SU-DHL-6 (cell line): ENCODE measurements at regions not wholly inside any gene's neighbourhood (a gene's known extent, or its start where the extent isn't known, plus 50 kb on each side); places are given as distances from the start of the nearest gene placed in this dataset.
"Not testable (repeated sequence)": the region's sequence is repeated elsewhere in the genome, so short reads cannot be mapped to it uniquely, and the experiment has no call there.

ENCODE experiments used
- H2AFZ ChIP-seq: fragments of 200-600 bp; sonication (generic); 2 replicates; pipeline ENCODE4 v1.6.1; 2014; ENCODE audit warnings: low read depth, mild to moderate bottlenecking, moderate library complexity, mixed read lengths, antibody characterized with exemption, low read length; ENCODE audit not compliant: severe bottlenecking
- H3F3A ChIP-seq: fragments of 200-600 bp; shearing (Covaris generic); 2 replicates; pipeline ENCODE4 v1.6.0; 2016; ENCODE audit warnings: antibody characterized with exemption, mild to moderate bottlenecking; ENCODE audit not compliant: insufficient read depth
- H3K27ac ChIP-seq: fragments of 200-600 bp; sonication (generic); 2 replicates; pipeline ENCODE4 v1.5.1; 2016; ENCODE audit warnings: low read depth, mild to moderate bottlenecking, low read length, moderate library complexity, mixed read lengths
- H3K27me3 ChIP-seq: fragments of 200-600 bp; sonication (generic), shearing (Covaris generic); 2 replicates; pipeline ENCODE4 v1.6.0; 2014; ENCODE audit warnings: mild to moderate bottlenecking, low read length
- H3K36me3 ChIP-seq: fragments of 200-600 bp; sonication (generic); 2 replicates; pipeline ENCODE4 v1.6.1; 2014; ENCODE audit warnings: mild to moderate bottlenecking, low read length, mixed read lengths
- H3K4me2 ChIP-seq: fragments of 300-600, 200-600 bp; shearing (Covaris generic), sonication (generic); 2 replicates; pipeline ENCODE4 v1.6.0; 2014; ENCODE audit warnings: low read length, low read depth, mild to moderate bottlenecking; ENCODE audit not compliant: poor library complexity, severe bottlenecking
- H3K4me3 ChIP-seq: fragments of 200-600 bp; sonication (generic); 2 replicates; pipeline ENCODE4 v1.5.1; 2014; ENCODE audit warnings: antibody characterized with exemption, low read length, mild to moderate bottlenecking, mixed read lengths; ENCODE audit not compliant: insufficient read depth, poor library complexity, severe bottlenecking
- H3K79me2 ChIP-seq: fragments of 200-600 bp; sonication (generic); 2 replicates; pipeline ENCODE4 v1.6.1; 2014; ENCODE audit warnings: mild to moderate bottlenecking, low read length, moderate library complexity; ENCODE audit not compliant: insufficient read depth
- H3K9ac ChIP-seq: fragments of 200-600 bp; sonication (generic); 2 replicates; pipeline ENCODE4 v1.7.0; 2014; ENCODE audit warnings: mild to moderate bottlenecking, low read length
- H3K9me2 ChIP-seq: fragments of 200-600 bp; sonication (generic); replicated peaks from 2 replicates; pipeline ENCODE4 v1.6.1; 2014; ENCODE audit warnings: low read length; ENCODE audit not compliant: insufficient read depth
- H3K9me3 ChIP-seq: fragments of 200-600 bp; sonication (generic); 2 replicates; pipeline ENCODE4 v1.6.1; 2014; ENCODE audit warnings: low read length, mixed read lengths; ENCODE audit not compliant: insufficient read depth
- H4K20me1 ChIP-seq: fragments of 200-600 bp; sonication (generic); 2 replicates; pipeline ENCODE4 v1.6.1; 2014; ENCODE audit warnings: low read depth, mild to moderate bottlenecking, antibody characterized with exemption, low read length, moderate library complexity, mixed read lengths
- EZH2phosphoT487 ChIP-seq: fragments of 200-600 bp; sonication (generic), shearing (Covaris generic); conservative IDR thresholded peaks from 2 replicates; pipeline ENCODE4 v1.6.1; 2018; ENCODE audit warnings: mild to moderate bottlenecking, antibody characterized with exemption, low read length, moderate library complexity, mixed read lengths
- TF ChIP-seq, protein P1 (sequence below): fragments of 200-600 bp; sonication (generic); IDR thresholded peaks from one replicate; pipeline ENCODE4 v1.5.1; 2017; ENCODE audit warnings: antibody characterized with exemption, mild to moderate bottlenecking, low read length, moderate library complexity; ENCODE audit not compliant: insufficient read depth, poor library complexity, severe bottlenecking

DNA sequence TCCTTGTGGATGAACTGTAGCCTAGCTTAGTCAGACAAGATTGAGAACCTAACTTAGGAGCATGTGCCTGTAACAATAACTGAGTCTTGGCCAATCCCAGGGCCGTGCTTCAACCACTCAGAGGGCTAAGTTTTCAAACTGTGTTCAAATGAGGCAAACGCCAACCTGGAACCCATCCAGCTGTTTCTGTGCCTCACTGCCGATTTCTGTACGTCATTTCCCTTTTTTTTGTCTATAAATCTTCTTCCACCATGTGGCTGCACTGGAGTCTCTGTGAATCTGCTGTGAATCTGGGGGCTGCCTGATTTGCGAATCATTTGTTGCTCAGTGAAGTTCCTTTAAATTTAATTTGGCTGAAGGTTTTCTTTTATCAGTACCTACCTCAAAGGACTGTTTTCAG lies 115.0 kb upstream of the CHD6 start:
- no peaks in the 10 kb centered on the region for H3K36me3 ChIP-seq
- H3K4me2 ChIP-seq: no peak overlapping the region
- H3K9ac ChIP-seq: no peak overlapping the region
- no peak overlapping the region for H3K27ac ChIP-seq
- H3F3A ChIP-seq: no peaks in the 10 kb centered on the region
- TF ChIP-seq EZH2phosphoT487: no peak
- TF ChIP-seq, protein P1, sequence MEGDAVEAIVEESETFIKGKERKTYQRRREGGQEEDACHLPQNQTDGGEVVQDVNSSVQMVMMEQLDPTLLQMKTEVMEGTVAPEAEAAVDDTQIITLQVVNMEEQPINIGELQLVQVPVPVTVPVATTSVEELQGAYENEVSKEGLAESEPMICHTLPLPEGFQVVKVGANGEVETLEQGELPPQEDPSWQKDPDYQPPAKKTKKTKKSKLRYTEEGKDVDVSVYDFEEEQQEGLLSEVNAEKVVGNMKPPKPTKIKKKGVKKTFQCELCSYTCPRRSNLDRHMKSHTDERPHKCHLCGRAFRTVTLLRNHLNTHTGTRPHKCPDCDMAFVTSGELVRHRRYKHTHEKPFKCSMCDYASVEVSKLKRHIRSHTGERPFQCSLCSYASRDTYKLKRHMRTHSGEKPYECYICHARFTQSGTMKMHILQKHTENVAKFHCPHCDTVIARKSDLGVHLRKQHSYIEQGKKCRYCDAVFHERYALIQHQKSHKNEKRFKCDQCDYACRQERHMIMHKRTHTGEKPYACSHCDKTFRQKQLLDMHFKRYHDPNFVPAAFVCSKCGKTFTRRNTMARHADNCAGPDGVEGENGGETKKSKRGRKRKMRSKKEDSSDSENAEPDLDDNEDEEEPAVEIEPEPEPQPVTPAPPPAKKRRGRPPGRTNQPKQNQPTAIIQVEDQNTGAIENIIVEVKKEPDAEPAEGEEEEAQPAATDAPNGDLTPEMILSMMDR: no peak
- H4K20me1 ChIP-seq: no peaks in the 10 kb centered on the region
- no peaks in the 10 kb centered on the region for H3K79me2 ChIP-seq
- H3K9me2 ChIP-seq: no peaks in the 10 kb centered on the region
- no peaks in the 10 kb centered on the region for H3K9me3 ChIP-seq
- H3K27me3 ChIP-seq: no peaks in the 10 kb centered on the region
- H2AFZ ChIP-seq: no peak overlapping the region
- no peak overlapping the region for H3K4me3 ChIP-seq

DNA sequence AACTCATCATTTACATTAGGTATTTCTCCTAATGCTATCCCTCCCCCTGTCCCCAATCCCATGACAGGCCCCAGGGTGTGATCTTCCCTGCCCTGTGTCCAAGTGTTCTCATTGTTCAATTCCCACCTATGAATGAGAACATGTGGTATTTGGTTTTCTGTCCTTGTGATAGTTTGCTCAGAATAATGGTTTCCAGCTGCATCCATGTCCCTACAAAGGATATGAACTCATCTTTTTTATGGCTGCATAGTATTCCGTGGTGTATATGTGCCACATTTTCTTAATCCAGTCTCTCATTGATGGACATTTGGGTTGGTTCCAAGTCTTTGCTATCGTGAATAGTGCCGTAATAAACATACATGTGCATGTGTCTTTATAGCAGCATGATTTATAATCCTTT lies 113.0 kb upstream of the CHD6 start:
- not testable (repeated sequence) for H2AFZ ChIP-seq, H3K9me3 ChIP-seq, H3K79me2 ChIP-seq, H3F3A ChIP-seq, H3K36me3 ChIP-seq, H3K4me3 ChIP-seq, H4K20me1 ChIP-seq, H3K4me2 ChIP-seq, H3K27ac ChIP-seq, H3K27me3 ChIP-seq, H3K9me2 ChIP-seq, H3K9ac ChIP-seq

DNA sequence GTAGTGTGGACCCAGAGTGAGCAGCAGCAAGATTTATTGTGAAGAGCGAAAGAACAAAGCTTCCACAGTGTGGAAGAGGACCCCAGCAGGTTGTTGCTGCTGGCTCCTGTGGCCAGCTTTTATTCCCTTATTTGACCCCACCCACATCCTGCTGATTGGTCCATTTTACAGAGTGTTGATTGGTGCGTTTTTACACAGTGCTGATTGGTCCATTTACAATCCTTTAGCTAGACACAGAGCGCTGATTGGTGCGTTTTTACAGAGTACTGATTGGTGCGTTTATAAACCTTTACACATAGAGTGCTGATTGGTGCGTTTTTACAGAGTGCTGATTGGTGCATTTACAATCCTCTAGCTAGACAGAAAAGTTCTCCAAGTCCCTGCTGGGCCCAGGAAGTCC lies 109.5 kb upstream of the CHD6 start:
- not testable (repeated sequence) for H3K9ac ChIP-seq, H3K4me3 ChIP-seq, H3K9me3 ChIP-seq, H2AFZ ChIP-seq, H4K20me1 ChIP-seq, H3F3A ChIP-seq, H3K27ac ChIP-seq, H3K9me2 ChIP-seq, H3K27me3 ChIP-seq, H3K79me2 ChIP-seq, H3K36me3 ChIP-seq, H3K4me2 ChIP-seq

DNA sequence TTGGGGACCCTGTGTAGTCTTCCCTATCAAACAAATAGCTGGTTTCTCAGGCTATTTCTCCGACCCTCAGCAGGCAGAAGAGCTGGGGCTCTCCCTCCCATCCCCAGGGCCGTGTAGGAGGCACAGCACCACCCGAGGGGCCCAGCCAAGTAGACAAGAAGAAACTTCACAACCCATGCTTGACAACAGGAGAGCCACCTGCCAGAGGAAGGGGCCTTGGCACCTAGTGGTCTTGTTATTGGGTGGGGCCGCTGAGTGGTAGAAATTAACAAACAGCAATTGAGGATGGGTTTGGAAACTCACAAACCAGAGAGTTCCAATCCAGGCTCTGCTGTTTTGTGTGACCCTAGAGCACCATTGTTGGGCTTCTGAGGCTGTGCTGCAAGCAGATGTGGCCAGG lies 108.5 kb upstream of the CHD6 start:
- Histone ChIP-seq H3F3A (no peaks in the 10 kb centered on the region), H3K36me3 (no peaks in the 10 kb centered on the region), H3K79me2 (no peaks in the 10 kb centered on the region), H3K9ac (no peak overlapping the region), H3K27me3 (no peaks in the 10 kb centered on the region), H4K20me1 (no peaks in the 10 kb centered on the region), H3K4me2 (no peak overlapping the region), H3K27ac (no peak overlapping the region), H3K9me3 (no peaks in the 10 kb centered on the region), H3K4me3 (no peak overlapping the region), H3K9me2 (no peaks in the 10 kb centered on the region), H2AFZ (no peak overlapping the region)
- no peak for TF ChIP-seq EZH2phosphoT487
- TF ChIP-seq, protein P1: no peak
